ENCODE measurements at regions not wholly inside any gene's neighbourhood (a gene's known extent, or its start where the extent isn't known, plus 50 kb on each side); places are given as distances from the start of the nearest gene placed in this dataset.
"Not testable (repeated sequence)": the region's sequence is repeated elsewhere in the genome, so short reads cannot be mapped to it uniquely, and the experiment has no call there.

GRCh38 chr3:117868766-117869165 is 1159.2 kb downstream of the TUSC7 start:
- DNase-seq (no peak), ATAC-seq (no peak)
- no peak overlapping the region for H3K27ac ChIP-seq
- TF ChIP-seq CTCF (IDR thresholded peaks at IDR 0.05), result no peak
- no peak overlapping the region for H3K4me3 ChIP-seq
- no peaks in the 10 kb centered on the region for H3K27me3 ChIP-seq (ENCODE audit: insufficient read depth in 3 of 3, low read length in 2 of 3)
- no peaks in the 10 kb centered on the region for H3K9me3 ChIP-seq
- no peaks in the 10 kb centered on the region for H3K36me3 ChIP-seq (ENCODE audit: insufficient read depth in 1 of 2, low read depth in 1 of 2)
- H3K4me1 ChIP-seq, result no peaks in the 10 kb centered on the region
- intact Hi-C loops (cut with DNase I), result no loop called here
- 80 to 82% (median 80%) methylated on average over 2 of the region's 2 CpGs for WGBS, 3 donors

- no peak for DNase-seq
- ATAC-seq, result no peak
- Histone ChIP-seq H3K36me3 (ENCODE audit: insufficient read depth in 1 of 2, low read depth in 1 of 2) (no peaks in the 10 kb centered on the region), H3K4me3 (no peak overlapping the region), H3K27ac (no peak overlapping the region), H3K27me3 (ENCODE audit: insufficient read depth in 3 of 3, low read length in 2 of 3) (no peaks in the 10 kb centered on the region), H3K9me3 (no peaks in the 10 kb centered on the region), H3K4me1 (no peaks in the 10 kb centered on the region)
- intact Hi-C loops (cut with DNase I), result loop anchor here in 1 of 2 donors (1.0 kb wide), 1 partner anchor 21 kb away; no protein-coding TSS in a partner anchor
- TF ChIP-seq CTCF (IDR thresholded peaks at IDR 0.05), result no peak
- 71 to 83% (median 80%) methylated on average over 2 of the region's 2 CpGs for WGBS, 3 donors
These were observed 1162.4 kb downstream of the TUSC7 start for GRCh38 chr3:117871934-117872333.

GRCh38 chr3:117872594-117873248 is 1161.9 kb downstream of the IGSF11 start:
- not testable (repeated sequence) for H3K27me3 ChIP-seq (ENCODE audit: insufficient read depth in 3 of 3, low read length in 2 of 3); DNase-seq; H3K4me3 ChIP-seq; ATAC-seq; H3K27ac ChIP-seq; H3K9me3 ChIP-seq; H3K36me3 ChIP-seq (ENCODE audit: insufficient read depth in 1 of 2, low read depth in 1 of 2); H3K4me1 ChIP-seq
- intact Hi-C loops (cut with DNase I), result loop anchor here in 1 of 2 donors (1.0 kb wide), 1 partner anchor 21 kb away; no protein-coding TSS in a partner anchor
- whole genome bisulfite sequencing, 3 donors, result 88 to 91% (median 89%) methylated on average over 15 of the region's 15 CpGs

- ATAC-seq (no peak), DNase-seq (no peak)
- Histone ChIP-seq H3K27ac (no peak overlapping the region), H3K27me3 (ENCODE audit: insufficient read depth in 3 of 3, low read length in 2 of 3) (no peaks in the 10 kb centered on the region), H3K9me3 (no peaks in the 10 kb centered on the region), H3K4me1 (no peaks in the 10 kb centered on the region), H3K36me3 (ENCODE audit: insufficient read depth in 1 of 2, low read depth in 1 of 2) (no peaks in the 10 kb centered on the region), H3K4me3 (no peak overlapping the region)
- intact Hi-C loops (cut with DNase I), result no loop called here
- WGBS, 3 donors, result 26 to 59% (median 28%) methylated on average over 3 of the region's 3 CpGs
- TF ChIP-seq CTCF (IDR thresholded peaks at IDR 0.05), result no peak
These were observed 1161.4 kb downstream of the IGSF11 start for GRCh38 chr3:117873249-117873600.

- Histone ChIP-seq H3K9me3 (no peaks in the 10 kb centered on the region), H3K4me3 (no peak overlapping the region), H3K27ac (no peak overlapping the region), H3K4me1 (no peaks in the 10 kb centered on the region), H3K36me3 (ENCODE audit: insufficient read depth in 1 of 2, low read depth in 1 of 2) (no peaks in the 10 kb centered on the region), H3K27me3 (ENCODE audit: insufficient read depth in 3 of 3, low read length in 2 of 3) (no peaks in the 10 kb centered on the region)
- 46 to 52% (median 47%) methylated on average over 4 of the region's 4 CpGs for WGBS, 3 donors
- ATAC-seq, result no peak
- intact Hi-C loops (cut with DNase I), result no loop called here
- no peak for TF ChIP-seq CTCF (IDR thresholded peaks at IDR 0.05)
- DNase-seq, result no peak
These were observed 1160.5 kb downstream of the IGSF11 start for GRCh38 chr3:117874028-117874690.
